ENCODE measurements at regions not wholly inside any gene's neighbourhood (a gene's known extent, or its start where the extent isn't known, plus 50 kb on each side); places are given as distances from the start of the nearest gene placed in this dataset.

- DNase-seq (ENCODE audit: low read depth in 1 of 2, low spot score in 2 of 2) (no peak), FAIRE-seq (no peak)
- Histone ChIP-seq H2BK20ac (ENCODE audit: low read length) (no peak overlapping the region), H3K9ac (replicated peaks in 1 of 4; ENCODE audit: extremely low read depth in 1 of 4, low read depth in 3 of 4, low read length in 3 of 4) (no peak overlapping the region), H4K8ac (ENCODE audit: extremely low read depth, insufficient read depth, low read length) (no peak overlapping the region), H2BK12ac (ENCODE audit: low read depth, low read length) (no peak overlapping the region), H3K56ac (replicated peaks; ENCODE audit: insufficient read length, low read depth, low read length) (no peak overlapping the region), H3K14ac (ENCODE audit: insufficient read length) (no peak overlapping the region), H2BK15ac (ENCODE audit: low read length) (no peak overlapping the region), H2BK120ac (replicated peaks; ENCODE audit: low read depth, low read length) (no peak overlapping the region), H3K27me3 (replicated peaks in 1 of 4; ENCODE audit: control insufficient read depth in 3 of 4, extremely low read depth in 1 of 4, insufficient read depth in 3 of 4, low read length in 3 of 4) (no peaks in the 10 kb centered on the region), H3K4ac (replicated peaks; ENCODE audit: insufficient read length, low read depth, low read length) (no peak overlapping the region), H3K4me2 (ENCODE audit: insufficient read depth in 1 of 2, low read depth in 2 of 2, low read length in 2 of 2) (no peak overlapping the region), H3K36me3 (ENCODE audit: control insufficient read depth in 2 of 4, insufficient read depth in 4 of 4, low read length in 3 of 4) (no peaks in the 10 kb centered on the region), H3K79me1 (ENCODE audit: low read depth, low read length) (no peaks in the 10 kb centered on the region), H3K4me3 (ENCODE audit: extremely low read depth in 1 of 4, insufficient read depth in 2 of 4, low read depth in 3 of 4, low read length in 4 of 4) (no peak overlapping the region), H3K27ac (ENCODE audit: low read depth, low read length) (no peak overlapping the region), H3K9me3 (ENCODE audit: insufficient read depth in 2 of 2, low read depth in 1 of 2, low read length in 1 of 2) (no peaks in the 10 kb centered on the region), H3K23ac (ENCODE audit: insufficient read length) (no peak overlapping the region), H3K23me2 (ENCODE audit: low read depth, low read length) (no peaks in the 10 kb centered on the region), H2AFZ (ENCODE audit: low read length) (no peak overlapping the region), H4K91ac (replicated peaks; ENCODE audit: insufficient read length, low read length) (no peak overlapping the region), H3K79me2 (ENCODE audit: control insufficient read depth in 1 of 2, insufficient read depth in 2 of 2, low read length in 2 of 2) (no peaks in the 10 kb centered on the region), H3K4me1 (replicated peaks in 1 of 4; ENCODE audit: control insufficient read depth in 3 of 4, insufficient read depth in 4 of 4, low read length in 3 of 4) (no peaks in the 10 kb centered on the region), H3K18ac (ENCODE audit: extremely low read depth, low read length) (no peak overlapping the region), H2BK5ac (ENCODE audit: low read depth, low read length) (no peak overlapping the region), H4K20me1 (replicated peaks in 1 of 2; ENCODE audit: control insufficient read depth in 1 of 2, insufficient read depth in 2 of 2, low read length in 2 of 2) (no peaks in the 10 kb centered on the region), H2AK5ac (ENCODE audit: low read depth, low read length) (no peak overlapping the region), H4K5ac (ENCODE audit: insufficient read length, low read depth, low read length) (no peak overlapping the region)
- TF ChIP-seq EGR1 (IDR thresholded peaks at IDR 0.05; ENCODE audit: borderline replicate concordance, low read depth, low read length) (no peak), RAD21 (IDR thresholded peaks at IDR 0.05 in 1 of 2, conservative IDR thresholded peaks at IDR 0.05 in 1 of 2; ENCODE audit: low read depth in 2 of 2, low read length in 2 of 2) (peak; percentile 9 to 27; a peak in 2 of 4 replicates)
- WGBS, 2 experiments (ENCODE audit: extremely low coverage in 1 of 2, insufficient coverage in 1 of 2, insufficient read length in 1 of 2, insufficient replicate concordance in 2 of 2, low coverage in 1 of 2, low lambda C conversion rate in 2 of 2, missing lambda C conversion rate in 1 of 2) = 76% methylated on average over 2 of the region's 2 CpGs; no CpG with 5 or more reads in 1 of the 2 experiments
- ChIA-PET POLR2A (ENCODE audit: partially characterized antibody) (no interaction called here), CTCF (ENCODE audit: partially characterized antibody) (interaction anchor here (1.6 kb wide), 1 partner anchor 348 kb away, joined by 4 read pairs; no protein-coding TSS in a partner anchor)
These were observed 343.4 kb downstream of the PLPP3 start for GRCh38 chr1:56235909-56236510.
